Mesenchymal stem cell (in vitro differentiated cells and primary cell): ENCODE measurements at regions not wholly inside any gene's neighbourhood (a gene's known extent, or its start where the extent isn't known, plus 50 kb on each side); places are given as distances from the start of the nearest gene placed in this dataset.

Experiments
- DNase-seq: peaks from one replicate; pipeline ENCODE4 v3.0.0-alpha.2; 2013
- H2AFZ ChIP-seq: one replicate; pipeline ENCODE4 v1.6.1; 2013; ENCODE audit warnings: low read depth, mild to moderate bottlenecking, control low read depth, inconsistent platforms, low read length, moderate library complexity
- H2AK5ac ChIP-seq: 2 replicates; pipeline ENCODE4 v1.6.1; 2013; ENCODE audit warnings: low read length, moderate library complexity, mild to moderate bottlenecking, inconsistent platforms; ENCODE audit not compliant: severe bottlenecking
- H2BK120ac ChIP-seq: one replicate; pipeline ENCODE4 v1.6.1; 2013; ENCODE audit warnings: low read depth, mild to moderate bottlenecking, inconsistent platforms, low read length, moderate library complexity
- H2BK12ac ChIP-seq, 2 experiments: one replicate each; pipeline ENCODE4 v1.6.1; 2013; ENCODE audit warnings: inconsistent platforms in 2 of 2, low read length in 2 of 2, mild to moderate bottlenecking in 2 of 2, moderate library complexity in 2 of 2, control low read depth in 1 of 2
- H2BK15ac ChIP-seq: one replicate; pipeline ENCODE4 v1.6.1; 2013; ENCODE audit warnings: mild to moderate bottlenecking, low read depth, inconsistent platforms; ENCODE audit not compliant: poor library complexity, severe bottlenecking
- H2BK5ac ChIP-seq: 2 replicates; pipeline ENCODE4 v1.6.1; 2013; ENCODE audit warnings: low read depth, mild to moderate bottlenecking, low read length, control low read depth, inconsistent platforms; ENCODE audit not compliant: poor library complexity, severe bottlenecking
- H3K14ac ChIP-seq, 2 experiments: one replicate each; pipeline ENCODE4 v1.6.1; 2013; ENCODE audit warnings: inconsistent platforms in 2 of 2, low read length in 2 of 2, control low read depth in 1 of 2, mild to moderate bottlenecking in 1 of 2, moderate library complexity in 1 of 2
- H3K18ac ChIP-seq, 2 experiments: one replicate each; pipeline ENCODE4 v1.6.1; 2013; ENCODE audit warnings: inconsistent platforms in 2 of 2, low read length in 2 of 2, control low read depth in 1 of 2, low read depth in 1 of 2, mild to moderate bottlenecking in 1 of 2
- H3K23ac ChIP-seq, 2 experiments: one replicate each; pipeline ENCODE4 v1.6.1; 2013; ENCODE audit warnings: inconsistent platforms in 2 of 2, low read length in 2 of 2, mild to moderate bottlenecking in 2 of 2, moderate library complexity in 2 of 2, control low read depth in 1 of 2
- H3K27ac ChIP-seq: 2 replicates; pipeline ENCODE4 v1.5.1; 2013; ENCODE audit warnings: mild to moderate bottlenecking, moderate library complexity, low read length, control low read depth, inconsistent platforms; ENCODE audit not compliant: poor library complexity, severe bottlenecking
- H3K27me3 ChIP-seq, 2 experiments: 2 replicates each; pipeline versions ENCODE4 v1.6.1 to v1.7.0; 2013; ENCODE audit warnings: low read length in 2 of 2, mild to moderate bottlenecking in 2 of 2, moderate library complexity in 2 of 2, control low read depth in 1 of 2, inconsistent platforms in 1 of 2; ENCODE audit not compliant: control insufficient read depth in 1 of 2, insufficient read depth in 1 of 2
- H3K36me3 ChIP-seq, 2 experiments: 2 replicates each; pipeline versions ENCODE4 v1.6.1 to v1.7.0; 2013; ENCODE audit warnings: low read length in 2 of 2, control low read depth in 1 of 2, inconsistent platforms in 1 of 2, low read depth in 1 of 2, mild to moderate bottlenecking in 1 of 2; ENCODE audit not compliant: insufficient read depth in 2 of 2, control insufficient read depth in 1 of 2
- H3K4ac ChIP-seq, 2 experiments: one replicate each; pipeline ENCODE4 v1.6.1; 2013; ENCODE audit warnings: inconsistent platforms in 2 of 2, low read length in 2 of 2, mild to moderate bottlenecking in 2 of 2, moderate library complexity in 2 of 2, control low read depth in 1 of 2, low read depth in 1 of 2
- H3K4me1 ChIP-seq: 2 replicates; pipeline ENCODE4 v1.6.1; 2013; ENCODE audit warnings: low read depth, low read length, control low read depth; ENCODE audit not compliant: control insufficient read depth, insufficient read depth
- H3K4me2 ChIP-seq: 2 replicates; pipeline ENCODE4 v1.6.1; 2013; ENCODE audit warnings: low read length, mild to moderate bottlenecking, inconsistent platforms; ENCODE audit not compliant: poor library complexity, severe bottlenecking
- H3K4me3 ChIP-seq, 2 experiments: 2 replicates each; pipeline versions ENCODE4 v1.5.1 to v1.7.0; 2013; ENCODE audit warnings: low read length in 2 of 2, mild to moderate bottlenecking in 2 of 2, control low read depth in 1 of 2, low read depth in 1 of 2; ENCODE audit not compliant: insufficient read depth in 1 of 2
- H3K79me1 ChIP-seq: replicated peaks from 2 replicates; pipeline ENCODE4 v1.6.1; 2013; ENCODE audit warnings: mild to moderate bottlenecking, control low read depth, low read length, inconsistent platforms; ENCODE audit not compliant: poor library complexity, severe bottlenecking
- H3K9ac ChIP-seq: 2 replicates; pipeline ENCODE4 v1.7.0; 2013; ENCODE audit warnings: mild to moderate bottlenecking, low read length, moderate library complexity
- H3K9me3 ChIP-seq: 2 replicates; pipeline ENCODE4 v1.7.0; 2013; ENCODE audit warnings: mild to moderate bottlenecking, low read length; ENCODE audit not compliant: control insufficient read depth
- H4K8ac ChIP-seq: one replicate; pipeline ENCODE4 v1.6.1; 2013; ENCODE audit warnings: inconsistent platforms, mild to moderate bottlenecking, low read length, moderate library complexity
- H4K91ac ChIP-seq: one replicate; pipeline ENCODE4 v1.6.1; 2013; ENCODE audit warnings: mild to moderate bottlenecking, low read length, inconsistent platforms
- WGBS: methylation state at CpG from one replicate; pipeline ENCODE4 v1.1.7; 2013; ENCODE audit warnings: mixed read lengths; 5-methylcytosine and 5-hydroxymethylcytosine counted together

- Histone ChIP-seq H2AK5ac (no peak overlapping the region), H3K27me3 (no peaks in the 10 kb centered on the region), H2BK12ac (no peak overlapping the region), H3K4me2 (no peak overlapping the region), H3K18ac (no peak overlapping the region), H4K8ac (no peak overlapping the region), H3K9ac (no peak overlapping the region), H2BK120ac (no peak overlapping the region), H2BK15ac (no peak overlapping the region), H3K9me3 (no peaks in the 10 kb centered on the region), H2AFZ (no peak overlapping the region), H3K14ac (no peak overlapping the region), H3K27ac (no peak overlapping the region), H3K23ac (no peak overlapping the region), H3K4me3 (no peak overlapping the region), H3K79me1 (no peaks in the 10 kb centered on the region), H3K4me1 (no peaks in the 10 kb centered on the region), H4K91ac (no peak overlapping the region), H2BK5ac (no peak overlapping the region), H3K36me3 (no peaks in the 10 kb centered on the region), H3K4ac (no peak overlapping the region)
- no peak for DNase-seq
Measured at GRCh38 chr2:52288596-52288995, 1256.7 kb upstream of the NRXN1 start.

DNA sequence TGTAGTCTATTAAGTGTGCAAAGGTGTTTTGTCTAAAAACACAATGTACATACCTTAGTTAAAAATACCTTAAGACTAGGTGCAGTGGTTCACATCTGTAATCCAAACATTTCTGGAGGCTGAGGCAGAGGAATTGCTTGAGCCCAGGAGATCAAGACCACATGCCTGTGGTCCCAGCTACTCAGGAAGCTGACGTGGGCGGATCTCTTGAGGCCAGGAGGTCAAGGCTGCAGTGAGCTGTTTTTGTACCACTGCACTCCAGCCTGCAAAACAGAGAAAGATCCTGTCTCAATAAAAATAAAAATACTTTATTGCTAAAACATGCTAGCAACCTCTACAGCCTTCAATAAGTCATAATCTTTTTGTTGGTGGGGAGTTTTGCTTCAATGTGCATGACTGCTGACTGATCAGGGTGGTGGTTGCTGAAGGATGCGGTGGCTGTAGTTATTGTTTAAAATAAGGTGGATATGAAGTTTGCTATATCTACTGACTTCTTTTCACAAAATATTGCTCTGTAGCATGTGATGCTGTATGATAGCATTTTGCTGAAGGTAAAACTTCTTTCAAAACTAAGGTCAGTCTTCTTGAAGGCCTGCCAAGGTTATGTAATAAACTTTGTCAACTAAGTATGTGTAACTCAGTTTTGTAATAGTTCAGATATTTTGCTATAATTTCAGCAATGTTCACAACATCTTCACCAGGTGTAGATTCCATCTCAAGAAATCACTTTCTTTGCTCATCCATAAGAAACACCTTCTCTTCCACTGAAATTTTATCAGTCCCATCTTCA is 1238.0 kb upstream of the NRXN1 start:
- DNase-seq = peak; percentile 86
- no peak overlapping the region for H2BK15ac ChIP-seq
- H2AK5ac ChIP-seq = no peak overlapping the region
- H3K9me3 ChIP-seq = peaks cover 18% of the 10 kb centered on the region
- H3K4me2 ChIP-seq = no peak overlapping the region
- H4K91ac ChIP-seq = no peak overlapping the region
- H2AFZ ChIP-seq = no peak overlapping the region
- no peak overlapping the region for H3K4ac ChIP-seq
- no peak overlapping the region for H3K27ac ChIP-seq
- H3K9ac ChIP-seq = no peak overlapping the region
- H3K36me3 ChIP-seq = no peaks in the 10 kb centered on the region
- H3K18ac ChIP-seq = no peak overlapping the region
- no peak overlapping the region for H4K8ac ChIP-seq
- no peaks in the 10 kb centered on the region for H3K79me1 ChIP-seq
- H2BK120ac ChIP-seq = no peak overlapping the region
- no peak overlapping the region for H3K4me3 ChIP-seq
- H2BK5ac ChIP-seq = no peak overlapping the region
- no peaks in the 10 kb centered on the region for H3K27me3 ChIP-seq
- H3K23ac ChIP-seq = no peak overlapping the region
- no peak overlapping the region for H2BK12ac ChIP-seq
- 52% methylated on average over 3 of the region's 3 CpGs for WGBS
- H3K4me1 ChIP-seq = no peaks in the 10 kb centered on the region
- no peak overlapping the region for H3K14ac ChIP-seq

DNA sequence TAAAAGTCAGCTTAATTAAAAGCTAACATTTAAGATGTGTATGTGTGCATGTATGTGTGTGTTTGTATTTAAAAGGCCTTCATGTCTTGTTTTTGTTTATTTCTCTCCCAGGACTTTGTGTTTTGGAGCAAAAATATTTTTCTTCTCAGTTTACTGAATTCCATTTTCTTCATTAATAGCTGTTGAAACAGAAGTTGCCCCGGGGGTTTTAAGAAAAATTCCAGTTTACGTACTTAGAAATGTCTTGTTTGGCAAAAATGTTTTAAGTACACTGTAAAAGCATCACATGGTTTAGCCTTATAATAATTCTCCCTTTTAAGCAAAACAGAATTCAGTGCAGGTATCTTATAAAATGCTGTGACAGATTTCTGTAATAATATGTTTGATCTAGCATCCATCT is 1233.0 kb upstream of the NRXN1 start:
- no peaks in the 10 kb centered on the region for H3K36me3 ChIP-seq
- H3K4me3 ChIP-seq = no peak overlapping the region
- H2BK120ac ChIP-seq = no peak overlapping the region
- H3K9ac ChIP-seq = no peak overlapping the region
- H3K4me2 ChIP-seq = no peak overlapping the region
- no peak overlapping the region for H2BK5ac ChIP-seq
- H3K9me3 ChIP-seq = no peaks in the 10 kb centered on the region
- H3K4ac ChIP-seq = no peak overlapping the region
- H3K23ac ChIP-seq = no peak overlapping the region
- H3K79me1 ChIP-seq = no peaks in the 10 kb centered on the region
- H3K14ac ChIP-seq = no peak overlapping the region
- H4K91ac ChIP-seq = no peak overlapping the region
- H3K4me1 ChIP-seq = no peaks in the 10 kb centered on the region
- no peak overlapping the region for H2BK15ac ChIP-seq
- no peaks in the 10 kb centered on the region for H3K27me3 ChIP-seq
- H2AFZ ChIP-seq = no peak overlapping the region
- H3K27ac ChIP-seq = no peak overlapping the region
- no peak overlapping the region for H3K18ac ChIP-seq
- H2BK12ac ChIP-seq = no peak overlapping the region
- WGBS = no CpG with 5 or more reads among the region's 2 CpGs
- H4K8ac ChIP-seq = no peak overlapping the region
- H2AK5ac ChIP-seq = no peak overlapping the region
- no peak for DNase-seq

- no peak overlapping the region for H3K14ac ChIP-seq
- no peaks in the 10 kb centered on the region for H3K4me1 ChIP-seq
Measured at GRCh38 chr2:52264488-52264887, 1232.6 kb upstream of the NRXN1 start.

More at GRCh38 chr2:52264488-52264887, 1232.6 kb upstream of the NRXN1 start:
- Histone ChIP-seq H2BK120ac (no peak overlapping the region), H4K91ac (no peak overlapping the region), H2BK15ac (no peak overlapping the region), H3K36me3 (no peaks in the 10 kb centered on the region), H3K23ac (no peak overlapping the region), H3K9ac (no peak overlapping the region), H3K27me3 (no peaks in the 10 kb centered on the region), H2BK12ac (no peak overlapping the region), H3K27ac (no peak overlapping the region), H4K8ac (no peak overlapping the region), H3K4me3 (no peak overlapping the region), H2BK5ac (no peak overlapping the region), H3K9me3 (no peaks in the 10 kb centered on the region), H2AK5ac (no peak overlapping the region), H3K4ac (no peak overlapping the region), H2AFZ (no peak overlapping the region), H3K4me2 (no peak overlapping the region), H3K79me1 (no peaks in the 10 kb centered on the region), H3K18ac (no peak overlapping the region)
- DNase-seq = no peak
- 86% methylated on average over 3 of the region's 3 CpGs for WGBS
